Stimulated activated CD8-positive, alpha-beta memory T cell treated with anti-CD3 and anti-CD28 coated beads, Interleukin-7, amount 100 ng/mL, for 4 hours (primary cell): ENCODE measurements at regions not wholly inside any gene's neighbourhood (a gene's known extent, or its start where the extent isn't known, plus 50 kb on each side); places are given as distances from the start of the nearest gene placed in this dataset.
"Not testable (repeated sequence)": the region's sequence is repeated elsewhere in the genome, so short reads cannot be mapped to it uniquely, and the experiment has no call there.

Experiments
- DNase-seq, 2 donors: peaks; one replicate each; pipeline ENCODE4 v3.0.0-alpha.2; 2020; ENCODE audit warnings: low read depth in 2 of 2

DNA sequence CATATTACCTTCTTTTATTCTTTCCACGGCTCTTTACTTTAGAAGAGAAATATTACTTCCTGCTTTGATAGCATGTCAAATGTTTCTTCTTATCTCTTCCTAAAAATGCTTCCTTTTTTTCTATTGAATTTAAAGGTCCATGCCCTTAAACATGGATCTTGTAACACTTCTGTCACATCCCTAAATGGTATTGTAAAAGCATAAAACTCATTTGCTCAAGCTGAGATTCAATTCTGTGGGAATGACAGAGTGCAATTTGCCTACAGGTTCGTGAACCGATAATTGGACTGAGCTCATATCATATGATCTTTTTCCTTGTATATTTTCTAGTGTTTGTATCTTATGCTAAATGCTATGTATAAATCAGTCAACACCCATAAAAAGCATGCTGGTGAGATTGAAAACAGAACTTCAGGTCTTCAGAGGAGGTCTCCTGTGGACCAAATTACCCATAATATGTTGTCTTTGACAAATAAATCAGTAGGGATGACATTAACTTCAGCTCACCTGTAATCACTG, 429.3 kb downstream of the TMEM232 start:
- DNase-seq, result no peak

DNA sequence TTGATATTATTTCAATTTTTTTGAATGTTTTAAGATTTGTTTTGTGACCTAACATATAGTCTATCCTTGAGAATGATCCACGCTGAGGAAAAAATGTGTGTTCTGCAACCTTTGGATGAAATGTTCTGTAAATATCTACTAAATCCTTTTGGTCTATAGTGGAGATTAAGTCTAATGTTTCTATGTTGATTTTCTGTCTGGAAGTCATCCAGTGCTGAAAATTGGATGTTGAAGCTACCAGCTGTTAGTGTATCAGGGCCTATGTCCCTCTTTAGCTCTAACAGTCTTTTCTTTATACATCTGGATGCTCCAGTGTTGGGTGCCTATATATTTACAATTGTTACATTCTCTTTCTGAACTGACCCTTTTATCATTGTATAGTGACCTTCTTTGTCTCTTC, 422.3 kb downstream of the TMEM232 start:
- DNase-seq, result no peak

DNA sequence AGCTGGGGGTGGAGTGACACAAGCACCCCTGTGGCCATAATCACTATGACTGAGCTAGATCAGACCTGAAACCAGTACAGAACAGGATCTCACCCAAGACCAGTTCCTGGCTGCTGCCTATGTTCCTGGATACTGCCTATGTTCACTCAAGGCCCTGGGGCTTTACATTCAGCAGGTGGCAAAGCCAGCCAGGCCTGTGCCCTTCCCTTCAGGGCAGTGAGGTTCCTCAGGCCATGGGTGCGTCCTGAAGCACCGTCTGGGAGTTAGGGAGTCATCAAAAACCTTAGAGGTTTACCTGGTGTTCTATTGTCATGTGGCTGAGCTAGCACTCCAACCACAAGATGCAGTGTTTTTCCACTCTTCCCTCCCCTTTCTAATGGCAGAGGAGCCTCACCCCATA, 419.8 kb downstream of the TMEM232 start:
- DNase-seq, result no peak

DNA sequence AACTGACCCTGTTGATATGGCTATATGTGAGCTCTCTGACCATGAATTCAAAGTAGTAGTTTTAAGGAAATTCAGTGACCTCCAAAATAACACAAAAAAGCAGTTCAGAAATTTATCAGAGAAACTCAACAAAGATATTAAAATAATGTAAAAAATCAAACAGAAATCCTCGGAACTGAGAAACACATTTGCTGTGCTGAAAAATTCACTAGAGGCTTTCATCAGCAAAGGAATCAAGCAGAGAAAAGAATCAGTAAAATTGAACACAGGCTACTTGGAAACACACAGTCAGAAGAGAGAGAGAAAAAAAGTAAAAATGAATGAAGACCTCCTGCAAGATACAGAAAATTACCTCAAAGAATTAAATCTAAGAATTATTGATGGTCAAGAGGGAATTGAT, 417.2 kb downstream of the TMEM232 start:
- DNase-seq, result no peak

DNA sequence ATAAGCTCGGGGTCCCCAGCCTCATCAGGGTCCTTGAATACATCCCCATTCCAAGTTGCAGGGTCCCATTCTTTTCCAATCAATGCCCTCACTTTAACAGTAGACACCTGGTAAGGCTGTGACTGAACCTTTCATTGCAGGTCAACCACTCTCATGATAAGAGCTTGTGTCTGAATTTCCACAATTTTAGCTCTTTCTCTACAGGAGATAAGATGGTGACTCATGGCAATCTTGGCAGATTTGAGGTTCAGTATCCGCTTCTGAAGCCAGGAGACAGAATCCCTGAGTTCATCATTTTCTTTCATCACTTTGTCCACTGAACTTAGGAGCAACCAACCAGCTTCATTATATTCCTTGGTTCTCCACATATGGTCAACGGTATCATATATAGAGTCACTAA, 409.9 kb downstream of the TMEM232 start:
- not testable (repeated sequence) for DNase-seq

DNA sequence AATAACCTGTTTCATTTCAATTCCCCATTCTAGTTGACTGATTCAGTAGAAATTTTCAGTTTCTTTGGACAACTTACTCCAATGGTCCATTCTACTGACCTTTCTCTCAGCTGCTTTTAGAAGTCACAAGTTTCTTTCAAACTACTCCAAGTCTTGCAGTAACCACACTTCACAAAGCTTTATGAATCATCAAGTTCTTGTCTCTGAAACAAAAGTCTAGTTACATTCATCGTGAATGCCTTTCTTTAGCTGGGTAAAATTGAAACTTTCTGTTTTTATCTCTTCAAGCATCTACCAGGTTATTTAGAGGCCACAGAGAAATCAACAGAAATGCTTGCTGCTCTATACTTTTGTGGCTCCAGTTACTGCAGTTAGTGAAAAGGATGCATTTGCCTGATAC, 405.4 kb downstream of the TMEM232 start:
- DNase-seq, result no peak

DNA sequence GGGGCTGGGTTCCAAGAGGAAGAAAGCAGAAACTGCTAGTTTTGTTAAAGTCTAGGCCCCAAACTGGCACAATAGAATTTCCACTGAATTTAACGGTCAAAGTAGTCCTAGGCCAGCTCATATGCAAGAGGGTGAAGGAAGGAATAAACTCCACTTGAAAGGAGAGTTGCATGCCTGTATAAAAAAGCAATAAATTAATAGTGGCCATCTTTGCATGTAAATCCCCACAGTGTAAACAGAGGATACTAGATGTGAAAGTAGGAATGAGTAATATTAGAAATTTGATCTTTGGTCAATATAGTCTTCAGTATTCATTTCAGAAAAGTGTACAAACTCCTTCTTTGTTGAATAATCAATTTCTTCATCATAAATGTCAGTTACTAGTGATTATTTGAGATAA, 403.1 kb downstream of the TMEM232 start:
- no peak for DNase-seq

DNA sequence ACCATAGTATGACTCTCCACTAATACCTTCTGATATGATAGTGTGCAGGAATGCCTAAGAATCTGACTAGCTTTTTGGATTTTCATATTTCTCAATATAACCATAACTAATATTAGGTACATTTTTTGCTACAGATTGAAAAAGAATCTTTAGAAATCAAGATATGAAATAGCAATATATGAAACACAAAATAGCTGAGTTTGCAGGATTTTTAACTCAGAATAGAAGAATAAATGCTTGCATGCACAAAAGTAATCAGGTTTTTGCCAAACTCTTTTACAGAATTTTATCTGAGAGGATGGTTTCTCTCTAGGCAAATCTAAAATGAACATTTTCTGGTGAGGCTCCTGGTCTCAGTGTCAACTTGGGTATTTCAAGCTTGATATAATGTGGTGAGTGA, 402.6 kb downstream of the TMEM232 start:
- DNase-seq, result no peak

DNA sequence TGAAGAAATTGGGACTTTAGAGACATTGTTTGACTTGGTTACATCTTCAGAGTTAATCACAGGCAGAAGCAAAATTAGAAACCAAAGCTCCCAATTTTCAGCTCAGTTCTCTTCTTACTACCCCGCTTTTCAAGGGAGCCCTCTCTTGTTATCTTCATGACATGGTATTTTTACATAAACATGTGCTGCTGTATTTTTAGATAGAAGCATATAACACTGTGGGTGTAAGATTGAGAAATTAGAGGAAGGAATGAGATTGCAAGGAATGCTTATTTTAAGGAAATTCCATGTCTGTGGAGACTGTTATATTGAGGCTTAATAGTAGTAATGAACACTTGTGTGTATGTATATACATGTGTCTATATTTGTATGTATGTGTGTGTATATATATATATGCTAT, 401.6 kb downstream of the TMEM232 start:
- no peak for DNase-seq

DNA sequence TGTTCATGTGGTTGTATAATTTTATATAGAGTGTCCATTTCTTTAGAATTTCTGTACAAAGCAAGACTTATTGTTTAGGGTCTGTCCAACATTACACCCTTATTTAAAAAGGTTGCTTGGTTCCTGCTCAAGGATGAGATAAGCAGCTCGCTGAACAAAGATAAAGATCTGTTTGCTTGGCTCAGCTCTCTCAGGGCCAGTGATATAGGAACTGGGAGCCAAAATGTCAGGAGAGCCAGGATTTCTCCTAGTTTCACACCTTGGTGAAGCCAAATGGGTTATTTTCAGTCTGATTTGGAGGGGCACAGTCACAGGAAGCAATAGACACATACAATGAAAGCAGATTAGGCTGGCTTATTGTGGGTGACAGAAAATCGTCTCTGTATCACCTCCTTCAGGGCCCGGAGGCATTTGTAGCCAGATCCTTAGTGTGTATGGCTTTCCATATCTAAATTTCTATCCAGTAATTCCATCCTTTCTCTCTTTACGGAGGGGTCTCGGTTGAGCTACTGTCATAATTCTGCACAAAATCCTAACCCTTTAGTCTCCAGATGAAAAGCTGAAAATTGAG, 396.4 kb downstream of the TMEM232 start:
- DNase-seq, result no peak

DNA sequence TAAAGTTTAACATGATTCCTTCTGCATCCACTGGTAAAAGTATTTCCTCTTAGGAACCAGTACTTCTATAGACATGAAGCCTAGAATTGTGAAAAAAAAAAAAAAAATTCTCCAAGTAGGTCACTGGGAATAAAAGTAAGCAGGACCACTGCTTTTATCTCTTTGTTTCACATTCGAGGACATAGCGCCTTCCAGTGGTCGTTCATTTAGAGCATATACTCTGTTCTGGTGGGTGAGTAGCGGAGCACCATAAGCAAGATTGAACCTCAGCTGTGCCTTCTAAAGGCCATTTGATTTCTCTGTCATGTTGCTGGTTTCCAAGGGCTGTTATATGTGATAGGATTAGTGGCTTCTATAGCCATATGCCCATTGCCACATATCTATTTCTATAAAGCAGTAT, 393.1 kb downstream of the TMEM232 start:
- DNase-seq, result no peak

DNA sequence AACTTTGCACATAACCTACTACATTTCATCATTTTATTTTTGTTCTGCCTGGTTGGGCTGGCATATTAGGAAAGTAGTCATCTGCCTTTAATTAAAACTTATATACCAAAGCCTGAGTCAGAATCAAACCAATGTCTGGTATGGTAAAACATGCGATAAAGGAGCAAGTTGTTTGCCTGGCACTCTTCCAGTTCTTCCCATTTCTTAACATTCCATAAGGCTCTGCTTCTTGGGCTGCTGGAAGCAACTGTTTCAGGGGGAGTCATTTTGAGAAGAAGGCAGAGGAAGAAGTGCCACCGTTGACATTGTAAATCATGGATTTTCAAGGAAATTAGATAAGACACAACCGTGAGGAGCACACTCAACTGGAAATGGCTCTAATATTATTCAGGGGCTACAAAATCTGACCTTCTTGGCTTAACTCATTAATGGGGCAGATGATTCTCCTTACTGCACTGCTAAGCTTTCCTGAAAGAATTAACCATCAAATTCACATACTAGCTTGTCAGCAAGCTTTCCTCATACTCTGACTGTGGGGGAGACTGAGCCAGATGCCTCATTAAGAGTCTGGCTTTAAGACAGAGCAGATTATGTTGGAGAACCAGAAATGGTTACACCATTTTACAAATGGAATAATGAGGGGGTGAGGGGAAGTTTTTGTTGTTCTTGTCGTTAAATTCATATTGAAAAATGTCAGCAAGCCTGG, 391.0 kb downstream of the TMEM232 start:
- no peak for DNase-seq

DNA sequence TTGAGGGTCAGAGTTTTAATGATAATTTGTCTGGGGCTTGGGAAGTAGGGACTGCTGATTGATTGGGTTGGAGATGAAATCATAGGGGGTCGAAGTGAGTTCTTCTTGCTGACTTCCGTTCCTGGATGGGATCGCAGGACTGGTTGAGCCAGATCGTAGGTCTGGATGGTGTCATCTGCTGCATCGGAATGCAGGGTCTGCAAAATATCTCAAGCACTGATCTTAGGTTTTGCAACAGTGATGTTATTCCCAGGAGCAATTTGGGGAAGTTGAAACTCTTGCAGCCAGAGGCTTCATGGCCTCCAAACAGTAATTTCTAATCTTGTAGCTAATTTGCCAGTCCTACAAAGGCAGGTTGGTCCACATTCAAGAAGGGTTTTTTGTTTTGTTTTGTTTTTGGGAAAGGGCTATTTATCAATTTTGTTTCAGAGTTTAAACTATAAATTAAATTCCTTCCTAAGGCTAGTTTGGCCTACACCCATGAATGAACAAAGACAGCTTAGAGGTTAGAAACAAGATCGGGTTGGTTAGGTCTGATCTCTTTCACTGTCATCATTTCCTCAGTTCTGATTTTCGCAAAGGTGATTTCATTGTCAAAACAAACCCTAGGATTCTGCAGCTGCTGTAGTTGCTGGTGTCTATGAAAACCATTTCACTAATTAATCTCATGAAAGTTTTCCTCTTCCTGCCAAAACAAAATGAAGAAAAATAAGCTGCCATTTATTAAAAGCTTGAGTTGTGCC, 388.0 kb downstream of the TMEM232 start:
- DNase-seq, result no peak

DNA sequence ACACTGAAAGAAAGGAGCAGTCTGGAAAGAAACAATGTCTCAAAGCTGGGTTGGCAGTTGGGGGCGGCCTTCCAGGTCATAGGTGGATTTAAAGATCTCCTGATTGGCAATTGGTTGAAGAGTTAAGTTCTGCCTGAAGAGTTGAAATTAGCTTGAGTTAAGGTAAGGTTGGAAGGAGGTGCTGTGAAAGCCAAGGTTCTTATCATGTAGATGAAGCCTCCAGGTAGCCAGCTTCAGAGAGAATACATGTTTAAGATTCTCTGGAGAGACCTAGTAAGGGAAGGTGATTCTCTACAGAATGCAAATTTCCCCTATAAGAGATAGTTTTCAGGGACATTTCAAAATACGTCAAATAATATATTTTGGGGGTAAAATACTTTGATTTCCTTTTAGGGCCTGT, 387.1 kb downstream of the TMEM232 start:
- DNase-seq, result no peak

DNA sequence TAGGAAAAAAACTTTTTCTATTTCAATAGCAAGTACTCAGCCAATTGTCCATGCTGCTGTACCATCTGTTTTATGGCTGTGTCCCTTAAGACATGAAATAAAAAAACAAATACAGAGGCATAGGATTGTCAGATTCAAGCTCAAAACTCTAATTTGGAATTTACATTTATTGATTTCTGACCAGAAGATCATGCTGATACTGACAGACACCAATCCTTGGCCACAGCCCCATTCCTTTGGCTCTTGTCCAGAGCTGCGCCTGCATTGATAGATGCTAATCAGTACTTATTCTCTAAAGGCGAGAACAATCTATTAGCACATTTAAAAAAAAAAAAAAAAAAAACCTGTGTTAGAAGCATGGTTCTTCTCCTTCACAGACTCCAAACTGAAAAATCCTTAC, 384.6 kb downstream of the TMEM232 start:
- DNase-seq, result no peak

DNA sequence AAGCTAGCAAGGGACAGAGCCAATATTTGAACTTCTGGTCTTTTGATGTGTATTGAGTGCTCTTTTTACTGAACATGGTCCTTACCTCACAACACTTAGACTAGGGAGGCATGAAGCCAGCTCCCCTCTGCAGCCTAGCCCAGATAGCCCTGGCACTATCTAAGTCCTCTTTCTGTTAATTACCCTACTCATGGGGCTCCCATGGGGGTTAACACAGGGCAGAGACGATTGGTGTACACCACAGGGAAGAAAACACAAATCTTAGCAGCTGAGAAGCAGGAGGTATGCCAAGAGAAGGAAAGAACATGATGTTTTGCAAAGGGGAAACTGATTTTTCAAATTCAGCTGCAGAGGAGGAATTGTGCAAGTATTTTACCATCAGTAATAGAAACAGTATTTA, 383.8 kb downstream of the TMEM232 start:
- no peak for DNase-seq

DNA sequence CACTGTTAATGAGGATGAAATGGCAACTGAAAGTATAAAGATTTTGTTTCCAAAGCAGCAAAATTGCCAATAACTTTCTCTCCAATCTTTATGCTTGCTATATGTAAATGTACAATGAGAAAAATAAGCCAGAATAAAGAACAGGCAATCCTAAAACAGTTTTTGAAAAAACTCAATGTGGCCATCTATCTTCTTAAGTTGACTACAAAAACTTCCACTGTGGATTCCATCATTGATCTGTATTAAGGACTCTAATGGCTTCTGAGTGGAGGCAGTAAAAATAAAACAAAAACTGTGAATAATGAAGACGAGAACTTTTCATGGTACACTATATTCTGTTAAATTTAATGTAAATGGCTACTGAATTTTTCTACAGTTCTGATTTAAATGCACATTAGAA, 382.9 kb downstream of the TMEM232 start:
- no peak for DNase-seq

DNA sequence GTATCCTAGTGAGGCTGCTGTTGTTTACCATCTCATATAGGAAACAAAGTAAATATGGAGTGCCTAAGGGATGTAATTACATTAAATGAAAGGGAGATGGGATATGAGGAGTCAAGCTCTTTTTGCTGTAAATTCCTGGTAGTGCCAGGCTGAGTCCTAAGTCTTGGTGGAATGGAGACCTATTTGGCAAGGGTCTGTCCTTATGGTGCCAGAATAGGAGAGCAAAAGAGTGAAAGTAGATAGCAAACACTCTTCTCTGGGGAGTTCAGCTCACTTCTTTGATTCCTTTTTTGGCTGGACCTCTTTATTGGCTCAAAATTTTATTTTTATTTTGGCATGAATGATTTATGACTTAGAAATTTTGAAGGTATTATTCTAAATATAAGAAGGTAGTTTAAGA, 380.8 kb downstream of the TMEM232 start:
- no peak for DNase-seq

DNA sequence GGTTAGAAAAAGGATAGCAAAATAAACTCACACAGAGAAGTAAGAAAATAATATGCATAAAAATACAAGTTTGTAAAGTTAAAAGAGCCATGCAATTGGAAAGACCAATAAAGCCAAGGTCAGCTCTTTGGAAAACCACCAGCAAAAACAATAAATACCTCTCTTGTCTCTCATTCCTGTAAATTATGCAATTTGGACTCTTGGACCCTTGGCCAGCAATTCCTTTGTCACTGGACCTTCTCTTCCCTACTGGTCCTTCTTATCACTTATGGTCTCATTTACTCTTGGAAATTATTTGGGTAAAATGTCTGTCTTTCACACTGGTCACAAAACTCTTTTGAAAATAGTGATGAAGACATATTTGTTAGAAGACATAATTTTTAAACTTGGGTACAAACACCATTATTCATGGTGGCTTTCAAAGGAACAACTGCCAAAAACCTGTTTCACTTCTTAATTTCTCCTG, 379.5 kb downstream of the TMEM232 start:
- no peak for DNase-seq

DNA sequence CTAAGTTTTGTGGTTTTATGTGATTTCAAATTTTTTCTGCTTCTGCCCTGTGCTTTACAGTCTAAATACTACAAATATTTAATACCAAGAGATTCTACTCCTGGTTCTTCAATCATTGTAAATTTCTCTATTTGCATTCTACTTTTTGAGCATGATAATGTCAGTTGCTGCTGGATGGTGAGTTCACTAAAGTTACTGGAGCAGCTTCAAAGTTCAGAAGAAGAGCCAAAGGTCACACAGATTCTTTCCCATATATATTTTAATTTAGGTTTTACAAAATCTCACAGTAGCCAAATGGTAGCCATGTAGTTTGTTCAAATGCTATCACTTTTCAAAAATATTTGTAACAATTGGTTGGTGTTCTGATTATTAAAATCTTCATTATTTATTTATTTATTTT, 378.7 kb downstream of the TMEM232 start:
- DNase-seq, result no peak

DNA sequence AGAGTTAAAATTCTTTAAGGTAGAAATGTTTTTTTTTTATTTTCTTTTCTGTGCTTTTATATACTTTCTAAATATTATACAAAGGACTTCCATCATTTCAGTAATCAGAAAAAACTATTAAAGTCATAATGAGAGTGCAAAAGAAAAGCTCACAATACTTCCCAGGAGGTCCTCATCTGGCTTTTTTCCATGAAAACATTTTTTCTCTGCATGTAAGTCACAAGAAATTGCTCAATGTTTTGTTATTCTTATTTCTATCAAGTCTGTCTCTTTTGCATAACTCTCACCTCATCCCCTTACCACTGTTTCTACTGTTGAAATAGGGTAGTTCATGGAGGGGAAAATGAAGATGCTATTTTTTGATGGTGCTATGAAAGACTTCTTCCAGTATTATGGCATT, 375.0 kb downstream of the TMEM232 start:
- no peak for DNase-seq

DNA sequence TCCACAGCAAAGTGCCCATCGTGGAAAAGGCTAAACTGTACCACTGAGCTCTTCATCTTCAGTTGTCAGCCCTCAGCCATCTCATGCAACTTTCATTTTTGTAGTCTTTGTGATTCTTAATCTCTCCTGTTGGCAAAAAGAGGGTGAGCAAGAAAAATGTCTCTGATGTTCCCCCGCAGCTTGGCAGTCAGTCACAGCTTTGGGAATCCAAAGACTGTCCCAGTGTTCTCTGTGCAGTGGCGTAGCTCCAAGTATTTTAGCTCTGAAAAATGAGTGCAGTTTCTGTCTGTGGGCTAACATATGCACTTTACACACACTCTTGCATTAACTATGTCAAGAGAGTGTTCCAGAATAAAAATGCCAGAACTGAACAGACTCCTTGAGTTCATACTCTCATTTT, 372.2 kb downstream of the TMEM232 start:
- DNase-seq, result no peak
